ENCODE measurements at regions not wholly inside any gene's neighbourhood (a gene's known extent, or its start where the extent isn't known, plus 50 kb on each side); places are given as distances from the start of the nearest gene placed in this dataset.
A peak's percentile ranks its signal among the peaks of the same experiment; 100 is the strongest.

GRCh38 chr4:129218897-129219296 lies 122.9 kb downstream of the C4orf33 start:
- no peak overlapping the region for H3K27ac ChIP-seq
- intact Hi-C loops (cut with DNase I): no loop called here
- H3K4me1 ChIP-seq: peaks cover 0 to 3% (median 0%) of the 10 kb centered on the region in 4 donors
- WGBS (ENCODE audit: insufficient coverage, low coverage, low lambda C conversion rate, missing lambda C conversion rate): 92% methylated on average over 1 of the region's 1 CpG
- no peaks in the 10 kb centered on the region for H3K9me3 ChIP-seq
- ATAC-seq (no peak), DNase-seq (no peak)
- no peaks in the 10 kb centered on the region for H3K27me3 ChIP-seq
- H3K4me3 ChIP-seq: no peak overlapping the region
- H3K36me3 ChIP-seq: no peaks in the 10 kb centered on the region
- no peak for TF ChIP-seq POLR2A (IDR thresholded peaks at IDR 0.05)
- no peak for TF ChIP-seq CTCF (IDR thresholded peaks at IDR 0.05)

- H3K36me3 ChIP-seq: no peaks in the 10 kb centered on the region
- intact Hi-C loops (cut with DNase I): no loop called here
- no peak overlapping the region for H3K4me3 ChIP-seq
- TF ChIP-seq CTCF (IDR thresholded peaks at IDR 0.05) (no peak), POLR2A (IDR thresholded peaks at IDR 0.05) (no peak)
- ATAC-seq: no peak
- no peaks in the 10 kb centered on the region for H3K27me3 ChIP-seq
- H3K27ac ChIP-seq: no peak overlapping the region
- no peaks in the 10 kb centered on the region for H3K9me3 ChIP-seq
- H3K4me1 ChIP-seq: peaks cover 0 to 3% (median 0%) of the 10 kb centered on the region in 4 donors
- WGBS (ENCODE audit: insufficient coverage, low coverage, low lambda C conversion rate, missing lambda C conversion rate): 91% methylated on average over 1 of the region's 1 CpG
- no peak for DNase-seq
These were observed 124.3 kb downstream of the C4orf33 start for GRCh38 chr4:129220254-129220653.

GRCh38 chr4:129223945-129224344 lies 128.0 kb downstream of the C4orf33 start:
- H3K36me3 ChIP-seq: no peaks in the 10 kb centered on the region
- no peaks in the 10 kb centered on the region for H3K9me3 ChIP-seq
- intact Hi-C loops (cut with DNase I): no loop called here
- TF ChIP-seq CTCF (IDR thresholded peaks at IDR 0.05) (no peak), POLR2A (IDR thresholded peaks at IDR 0.05) (no peak)
- H3K4me1 ChIP-seq: peaks cover 0 to 3% (median 0%) of the 10 kb centered on the region in 4 donors
- no peak overlapping the region for H3K4me3 ChIP-seq
- no peak for DNase-seq
- H3K27ac ChIP-seq: no peak overlapping the region
- ATAC-seq: peak in 1 of 4 donors; percentile 52
- no peaks in the 10 kb centered on the region for H3K27me3 ChIP-seq

- Histone ChIP-seq H3K4me1 (no peaks in the 10 kb centered on the region), H3K36me3 (no peaks in the 10 kb centered on the region), H3K27me3 (no peaks in the 10 kb centered on the region), H3K9me3 (no peaks in the 10 kb centered on the region), H3K27ac (no peak overlapping the region), H3K4me3 (no peak overlapping the region)
- ATAC-seq (no peak), DNase-seq (no peak)
- intact Hi-C loops (cut with DNase I): no loop called here
- TF ChIP-seq CTCF (IDR thresholded peaks at IDR 0.05) (no peak), POLR2A (IDR thresholded peaks at IDR 0.05) (no peak)
- WGBS (ENCODE audit: insufficient coverage, low coverage, low lambda C conversion rate, missing lambda C conversion rate): 87% methylated on average over 4 of the region's 4 CpGs
These were observed 134.9 kb downstream of the C4orf33 start for GRCh38 chr4:129230846-129231245.

- no peaks in the 10 kb centered on the region for H3K9me3 ChIP-seq
- H3K27me3 ChIP-seq: no peaks in the 10 kb centered on the region
- whole genome bisulfite sequencing (ENCODE audit: insufficient coverage, low coverage, low lambda C conversion rate, missing lambda C conversion rate): 64% methylated on average over 2 of the region's 2 CpGs
- ATAC-seq (no peak), DNase-seq (no peak)
- H3K4me1 ChIP-seq: no peaks in the 10 kb centered on the region
- no peak overlapping the region for H3K27ac ChIP-seq
- no peak for TF ChIP-seq CTCF (IDR thresholded peaks at IDR 0.05)
- intact Hi-C loops (cut with DNase I): no loop called here
- H3K36me3 ChIP-seq: no peaks in the 10 kb centered on the region
- no peak overlapping the region for H3K4me3 ChIP-seq
These were observed 136.1 kb downstream of the C4orf33 start for GRCh38 chr4:129231945-129232588.

All from right lobe of liver (tissue), 6 donors.